ENCODE measurements at regions not wholly inside any gene's neighbourhood (a gene's known extent, or its start where the extent isn't known, plus 50 kb on each side); places are given as distances from the start of the nearest gene placed in this dataset.

DNA sequence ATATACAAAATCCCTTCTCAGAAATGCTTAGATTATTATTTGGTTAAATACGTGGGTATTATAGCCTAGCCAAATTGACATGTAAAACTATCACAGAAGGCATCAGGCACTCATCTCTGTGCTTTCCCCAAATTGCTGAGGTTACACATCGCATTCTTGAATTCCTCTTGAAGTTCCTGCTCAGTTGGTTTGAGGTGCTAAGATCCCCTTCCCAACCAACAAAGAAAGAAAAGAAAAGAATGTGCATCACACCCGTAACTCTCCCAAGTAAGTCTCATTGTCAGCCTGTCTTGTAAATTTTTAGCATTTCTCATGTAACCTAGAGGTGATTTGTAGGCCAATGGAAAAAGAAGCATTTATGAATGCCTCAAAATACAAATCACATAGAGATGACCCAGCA is 539.2 kb upstream of the PRMT6 start:
- Histone ChIP-seq H3K79me2 (no peaks in the 10 kb centered on the region), H2AFZ (no peak overlapping the region), H3K27ac (no peak overlapping the region), H3K9me2 (replicated peaks; ENCODE audit: insufficient read depth) (no peaks in the 10 kb centered on the region), H3K4me2 (no peak overlapping the region), H3K4me3 (no peak overlapping the region), H3K9me3 (ENCODE audit: low read depth) (no peaks in the 10 kb centered on the region), H3K27me3 (no peaks in the 10 kb centered on the region), H3K4me1 (ENCODE audit: insufficient read depth) (no peaks in the 10 kb centered on the region), H4K20me1 (ENCODE audit: insufficient read depth, poor library complexity, severe bottlenecking) (no peaks in the 10 kb centered on the region), H3K36me3 (replicated peaks; ENCODE audit: insufficient read depth, low read depth) (no peaks in the 10 kb centered on the region)
- TF ChIP-seq, protein P1, sequence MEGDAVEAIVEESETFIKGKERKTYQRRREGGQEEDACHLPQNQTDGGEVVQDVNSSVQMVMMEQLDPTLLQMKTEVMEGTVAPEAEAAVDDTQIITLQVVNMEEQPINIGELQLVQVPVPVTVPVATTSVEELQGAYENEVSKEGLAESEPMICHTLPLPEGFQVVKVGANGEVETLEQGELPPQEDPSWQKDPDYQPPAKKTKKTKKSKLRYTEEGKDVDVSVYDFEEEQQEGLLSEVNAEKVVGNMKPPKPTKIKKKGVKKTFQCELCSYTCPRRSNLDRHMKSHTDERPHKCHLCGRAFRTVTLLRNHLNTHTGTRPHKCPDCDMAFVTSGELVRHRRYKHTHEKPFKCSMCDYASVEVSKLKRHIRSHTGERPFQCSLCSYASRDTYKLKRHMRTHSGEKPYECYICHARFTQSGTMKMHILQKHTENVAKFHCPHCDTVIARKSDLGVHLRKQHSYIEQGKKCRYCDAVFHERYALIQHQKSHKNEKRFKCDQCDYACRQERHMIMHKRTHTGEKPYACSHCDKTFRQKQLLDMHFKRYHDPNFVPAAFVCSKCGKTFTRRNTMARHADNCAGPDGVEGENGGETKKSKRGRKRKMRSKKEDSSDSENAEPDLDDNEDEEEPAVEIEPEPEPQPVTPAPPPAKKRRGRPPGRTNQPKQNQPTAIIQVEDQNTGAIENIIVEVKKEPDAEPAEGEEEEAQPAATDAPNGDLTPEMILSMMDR (IDR thresholded peaks at IDR 0.05; ENCODE audit: poor library complexity), result no peak
- no peak for TF ChIP-seq EZH2phosphoT487 (IDR thresholded peaks at IDR 0.05; ENCODE audit: low read depth, severe bottlenecking, unreplicated experiment)
- no peak for TF ChIP-seq EZH2 (IDR thresholded peaks at IDR 0.05; ENCODE audit: borderline replicate concordance)
- DNase-seq (ENCODE audit: low spot score), result no peak
- WGBS (ENCODE audit: low lambda C conversion rate, missing lambda C conversion rate), result 79% methylated on average over 3 of the region's 3 CpGs

DNA sequence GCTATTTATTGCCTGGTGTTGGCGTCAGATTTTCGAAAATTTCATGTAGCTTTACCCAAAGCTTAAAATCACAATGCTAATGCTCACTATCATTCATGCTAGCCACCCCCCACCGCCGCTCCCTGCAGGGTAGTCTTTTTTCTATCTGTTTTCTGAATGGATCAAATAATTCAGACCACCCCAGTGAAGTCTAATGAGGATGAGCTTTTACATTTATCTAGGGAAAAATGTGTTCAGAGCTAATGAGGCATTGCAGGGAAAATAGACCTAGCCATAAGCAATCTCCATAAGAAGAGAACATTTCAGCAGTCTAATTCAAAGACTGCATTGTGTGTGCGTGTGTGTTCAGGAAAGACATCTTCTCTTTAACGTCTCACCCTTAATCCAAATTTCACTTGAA is 533.0 kb upstream of the PRMT6 start:
- no peaks in the 10 kb centered on the region for H3K79me2 ChIP-seq
- no peaks in the 10 kb centered on the region for H3K4me1 ChIP-seq (ENCODE audit: insufficient read depth)
- H3K27me3 ChIP-seq, result no peaks in the 10 kb centered on the region
- no peaks in the 10 kb centered on the region for H3K9me3 ChIP-seq (ENCODE audit: low read depth)
- no peaks in the 10 kb centered on the region for H3K9me2 ChIP-seq (replicated peaks; ENCODE audit: insufficient read depth)
- H3K4me2 ChIP-seq, result no peak overlapping the region
- TF ChIP-seq EZH2 (IDR thresholded peaks at IDR 0.05; ENCODE audit: borderline replicate concordance) (no peak), EZH2phosphoT487 (IDR thresholded peaks at IDR 0.05; ENCODE audit: low read depth, severe bottlenecking, unreplicated experiment) (no peak)
- TF ChIP-seq, protein P1 (IDR thresholded peaks at IDR 0.05; ENCODE audit: poor library complexity), result no peak
- DNase-seq (ENCODE audit: low spot score), result no peak
- H2AFZ ChIP-seq, result no peak overlapping the region
- no peak overlapping the region for H3K27ac ChIP-seq
- H4K20me1 ChIP-seq (ENCODE audit: insufficient read depth, poor library complexity, severe bottlenecking), result no peaks in the 10 kb centered on the region
- WGBS (ENCODE audit: low lambda C conversion rate, missing lambda C conversion rate), result 55% methylated on average over 6 of the region's 6 CpGs
- H3K4me3 ChIP-seq, result no peak overlapping the region
- no peaks in the 10 kb centered on the region for H3K36me3 ChIP-seq (replicated peaks; ENCODE audit: insufficient read depth, low read depth)

DNA sequence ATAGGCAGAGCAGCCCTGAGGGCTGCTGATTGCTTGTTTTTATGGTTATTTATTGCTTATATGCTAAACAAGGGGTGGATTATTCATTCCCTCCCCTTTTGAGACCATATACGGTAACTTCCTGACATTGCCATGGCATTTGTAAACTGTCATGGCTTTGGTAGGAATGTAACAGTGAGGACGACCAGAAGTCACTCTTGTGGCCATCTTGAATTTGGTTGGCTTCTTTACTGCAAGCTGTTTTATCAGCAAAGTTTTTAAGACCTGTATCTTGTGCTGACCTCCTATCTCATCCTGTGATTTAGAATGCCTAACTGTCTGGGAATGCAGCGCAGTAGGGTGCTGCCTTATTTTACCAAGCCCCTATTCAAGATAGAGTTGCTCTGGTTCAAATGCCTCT is 531.8 kb upstream of the PRMT6 start:
- no peak overlapping the region for H2AFZ ChIP-seq
- no peaks in the 10 kb centered on the region for H3K9me3 ChIP-seq (ENCODE audit: low read depth)
- H3K4me2 ChIP-seq, result no peak overlapping the region
- H3K9me2 ChIP-seq (replicated peaks; ENCODE audit: insufficient read depth), result no peaks in the 10 kb centered on the region
- TF ChIP-seq, protein P1 (IDR thresholded peaks at IDR 0.05; ENCODE audit: poor library complexity), result no peak
- TF ChIP-seq EZH2 (IDR thresholded peaks at IDR 0.05; ENCODE audit: borderline replicate concordance) (no peak), EZH2phosphoT487 (IDR thresholded peaks at IDR 0.05; ENCODE audit: low read depth, severe bottlenecking, unreplicated experiment) (no peak)
- H3K4me1 ChIP-seq (ENCODE audit: insufficient read depth), result no peaks in the 10 kb centered on the region
- 70% methylated on average over 3 of the region's 3 CpGs for WGBS (ENCODE audit: low lambda C conversion rate, missing lambda C conversion rate)
- no peaks in the 10 kb centered on the region for H3K27me3 ChIP-seq
- no peaks in the 10 kb centered on the region for H4K20me1 ChIP-seq (ENCODE audit: insufficient read depth, poor library complexity, severe bottlenecking)
- no peak overlapping the region for H3K4me3 ChIP-seq
- H3K27ac ChIP-seq, result no peak overlapping the region
- no peaks in the 10 kb centered on the region for H3K79me2 ChIP-seq
- no peak for DNase-seq (ENCODE audit: low spot score)
- H3K36me3 ChIP-seq (replicated peaks; ENCODE audit: insufficient read depth, low read depth), result no peaks in the 10 kb centered on the region

DNA sequence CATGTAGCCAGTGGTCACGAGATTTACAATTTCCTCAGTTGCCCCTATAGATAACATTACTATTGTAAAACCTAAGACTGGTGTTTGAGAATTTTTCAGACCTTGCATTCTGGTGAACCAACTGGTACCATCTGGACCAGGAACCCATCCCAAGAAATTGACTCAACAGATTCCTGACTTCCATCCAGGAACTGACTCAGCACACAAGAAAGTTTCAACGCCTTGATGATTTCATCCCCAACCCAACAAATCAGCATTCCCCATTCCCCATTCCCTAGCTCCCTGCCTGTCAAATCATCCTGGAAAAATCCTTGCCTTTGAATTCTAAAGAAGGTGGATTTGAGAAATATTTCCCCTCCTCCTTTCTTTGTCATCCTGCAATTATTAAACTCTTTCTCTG is 529.8 kb upstream of the PRMT6 start:
- no peak overlapping the region for H3K4me2 ChIP-seq
- 80% methylated on average over 2 of the region's 2 CpGs for WGBS (ENCODE audit: low lambda C conversion rate, missing lambda C conversion rate)

More for the DNA sequence above, 529.8 kb upstream of the PRMT6 start:
- Histone ChIP-seq H3K9me2 (replicated peaks; ENCODE audit: insufficient read depth) (no peaks in the 10 kb centered on the region), H3K4me3 (no peak overlapping the region), H3K79me2 (no peaks in the 10 kb centered on the region), H2AFZ (no peak overlapping the region), H4K20me1 (ENCODE audit: insufficient read depth, poor library complexity, severe bottlenecking) (no peaks in the 10 kb centered on the region), H3K27me3 (no peaks in the 10 kb centered on the region), H3K9me3 (ENCODE audit: low read depth) (no peaks in the 10 kb centered on the region), H3K27ac (no peak overlapping the region), H3K4me1 (ENCODE audit: insufficient read depth) (no peaks in the 10 kb centered on the region), H3K36me3 (replicated peaks; ENCODE audit: insufficient read depth, low read depth) (no peaks in the 10 kb centered on the region)
- DNase-seq (ENCODE audit: low spot score), result no peak
- TF ChIP-seq, protein P1 (IDR thresholded peaks at IDR 0.05; ENCODE audit: poor library complexity), result no peak
- no peak for TF ChIP-seq EZH2 (IDR thresholded peaks at IDR 0.05; ENCODE audit: borderline replicate concordance)
- no peak for TF ChIP-seq EZH2phosphoT487 (IDR thresholded peaks at IDR 0.05; ENCODE audit: low read depth, severe bottlenecking, unreplicated experiment)
